OCI-LY1 (cell line): ENCODE measurements at regions not wholly inside any gene's neighbourhood (a gene's known extent, or its start where the extent isn't known, plus 50 kb on each side); places are given as distances from the start of the nearest gene placed in this dataset.

ENCODE experiments used
- H2AFZ ChIP-seq: fragments of 200-600 bp; sonication (generic), shearing (Covaris generic); 2 replicates; pipeline ENCODE4 v1.6.0; 2014; ENCODE audit warnings: antibody characterized with exemption, mild to moderate bottlenecking, low read length
- H3F3A ChIP-seq: fragments of 200-600 bp; sonication (generic), shearing (Covaris generic); 2 replicates; pipeline ENCODE4 v1.6.0; 2014; ENCODE audit warnings: mild to moderate bottlenecking, antibody characterized with exemption, low read length, moderate library complexity; ENCODE audit not compliant: insufficient read depth
- H3K27ac ChIP-seq: fragments of 200-600 bp; sonication (generic); 2 replicates; pipeline ENCODE4 v1.5.1; 2014; ENCODE audit warnings: low read length, mixed run types, mild to moderate bottlenecking, low read depth; ENCODE audit not compliant: poor library complexity, severe bottlenecking
- H3K27me3 ChIP-seq: fragments of 200-600 bp; sonication (generic); 2 replicates; pipeline ENCODE4 v1.6.0; 2014; ENCODE audit warnings: antibody characterized with exemption, mild to moderate bottlenecking, low read length, moderate library complexity; ENCODE audit not compliant: insufficient read depth
- H3K36me3 ChIP-seq: fragments of 200-600 bp; sonication (generic); 2 replicates; pipeline ENCODE4 v1.6.1; 2014; ENCODE audit warnings: mild to moderate bottlenecking, antibody characterized with exemption, low read length, moderate library complexity, mixed read lengths; ENCODE audit not compliant: insufficient read depth
- H3K4me1 ChIP-seq: fragments of 200-600 bp; sonication (generic); 2 replicates; pipeline ENCODE4 v1.5.1; 2014; ENCODE audit warnings: mild to moderate bottlenecking, low read length, moderate library complexity; ENCODE audit not compliant: insufficient read depth, severe bottlenecking
- H3K4me2 ChIP-seq: fragments of 200-600 bp; sonication (generic), shearing (Covaris generic); 2 replicates; pipeline ENCODE4 v1.6.1; 2014; ENCODE audit warnings: low read length
- H3K4me3 ChIP-seq: fragments of 200-600 bp; sonication (generic); 2 replicates; pipeline ENCODE4 v1.5.1; 2014; ENCODE audit warnings: low read length, low read depth, mild to moderate bottlenecking, mixed read lengths; ENCODE audit not compliant: poor library complexity, severe bottlenecking
- H3K79me2 ChIP-seq: fragments of 200-600 bp; shearing (Covaris generic); 2 replicates; pipeline ENCODE4 v1.6.1; 2016; ENCODE audit warnings: mixed run types, low read length, mixed read lengths; ENCODE audit not compliant: insufficient read depth
- H3K9ac ChIP-seq: fragments of 200-600 bp; sonication (generic), shearing (Covaris generic); 2 replicates; pipeline ENCODE4 v1.6.1; 2014; ENCODE audit warnings: mild to moderate bottlenecking, low read length, mixed read lengths
- H3K9me2 ChIP-seq: fragments of 200-600 bp; sonication (generic), shearing (Covaris generic); 2 replicates; pipeline ENCODE4 v1.6.1; 2014; ENCODE audit warnings: low read depth, mild to moderate bottlenecking, low read length, mixed read lengths
- H3K9me3 ChIP-seq: fragments of 200-600 bp; shearing (Covaris generic); 2 replicates; pipeline ENCODE4 v1.6.1; 2014; ENCODE audit warnings: low read length, mixed read lengths
- H4K20me1 ChIP-seq: fragments of 200-600 bp; sonication (generic), shearing (Covaris generic); 2 replicates; pipeline ENCODE4 v1.6.0; 2016; ENCODE audit warnings: mild to moderate bottlenecking, low read length; ENCODE audit not compliant: insufficient read depth
- EZH2 ChIP-seq: fragments of 200-600 bp; sonication (generic), shearing (Covaris generic); IDR thresholded peaks from 2 replicates; pipeline ENCODE4 v1.8.0; 2017; ENCODE audit warnings: borderline replicate concordance, mixed run types, mild to moderate bottlenecking, antibody characterized with exemption, low read length, moderate library complexity, mixed read lengths
- TF ChIP-seq, protein P1 (sequence below): fragments of 200-600 bp; sonication (generic), shearing (Covaris generic); IDR thresholded peaks from 2 replicates; pipeline ENCODE4 v1.5.1; 2017; ENCODE audit warnings: mild to moderate bottlenecking, antibody characterized with exemption, low read length, moderate library complexity, mixed read lengths

DNA sequence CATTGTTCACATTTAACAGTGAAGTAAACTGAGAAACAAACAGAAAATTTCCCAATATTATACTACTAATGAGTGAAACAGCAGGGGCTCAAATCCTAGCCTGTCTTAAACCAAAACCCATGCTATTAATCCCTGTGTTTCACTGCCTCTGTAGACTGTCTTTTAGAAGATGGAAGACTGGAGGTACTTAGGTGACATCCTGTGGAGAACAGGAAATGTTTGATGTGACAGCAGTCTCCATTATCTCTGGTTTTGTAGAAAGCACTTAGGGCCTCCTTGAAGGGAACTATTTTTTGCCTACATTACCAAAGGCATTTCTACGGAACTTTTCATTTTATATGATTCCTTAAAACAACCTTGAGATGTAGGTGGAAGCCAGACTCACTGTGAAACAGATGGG, 288.1 kb upstream of the SORL1-AS1 start:
- Histone ChIP-seq H2AFZ (no peak overlapping the region), H3K4me1 (no peaks in the 10 kb centered on the region), H3F3A (no peaks in the 10 kb centered on the region), H3K79me2 (no peaks in the 10 kb centered on the region), H3K27me3 (no peaks in the 10 kb centered on the region), H3K9me2 (no peaks in the 10 kb centered on the region), H4K20me1 (no peaks in the 10 kb centered on the region), H3K9me3 (no peaks in the 10 kb centered on the region), H3K4me2 (no peak overlapping the region), H3K9ac (no peak overlapping the region), H3K36me3 (no peaks in the 10 kb centered on the region), H3K4me3 (no peak overlapping the region), H3K27ac (no peak overlapping the region)
- TF ChIP-seq, protein P1, sequence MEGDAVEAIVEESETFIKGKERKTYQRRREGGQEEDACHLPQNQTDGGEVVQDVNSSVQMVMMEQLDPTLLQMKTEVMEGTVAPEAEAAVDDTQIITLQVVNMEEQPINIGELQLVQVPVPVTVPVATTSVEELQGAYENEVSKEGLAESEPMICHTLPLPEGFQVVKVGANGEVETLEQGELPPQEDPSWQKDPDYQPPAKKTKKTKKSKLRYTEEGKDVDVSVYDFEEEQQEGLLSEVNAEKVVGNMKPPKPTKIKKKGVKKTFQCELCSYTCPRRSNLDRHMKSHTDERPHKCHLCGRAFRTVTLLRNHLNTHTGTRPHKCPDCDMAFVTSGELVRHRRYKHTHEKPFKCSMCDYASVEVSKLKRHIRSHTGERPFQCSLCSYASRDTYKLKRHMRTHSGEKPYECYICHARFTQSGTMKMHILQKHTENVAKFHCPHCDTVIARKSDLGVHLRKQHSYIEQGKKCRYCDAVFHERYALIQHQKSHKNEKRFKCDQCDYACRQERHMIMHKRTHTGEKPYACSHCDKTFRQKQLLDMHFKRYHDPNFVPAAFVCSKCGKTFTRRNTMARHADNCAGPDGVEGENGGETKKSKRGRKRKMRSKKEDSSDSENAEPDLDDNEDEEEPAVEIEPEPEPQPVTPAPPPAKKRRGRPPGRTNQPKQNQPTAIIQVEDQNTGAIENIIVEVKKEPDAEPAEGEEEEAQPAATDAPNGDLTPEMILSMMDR, result no peak
- no peak for TF ChIP-seq EZH2

DNA sequence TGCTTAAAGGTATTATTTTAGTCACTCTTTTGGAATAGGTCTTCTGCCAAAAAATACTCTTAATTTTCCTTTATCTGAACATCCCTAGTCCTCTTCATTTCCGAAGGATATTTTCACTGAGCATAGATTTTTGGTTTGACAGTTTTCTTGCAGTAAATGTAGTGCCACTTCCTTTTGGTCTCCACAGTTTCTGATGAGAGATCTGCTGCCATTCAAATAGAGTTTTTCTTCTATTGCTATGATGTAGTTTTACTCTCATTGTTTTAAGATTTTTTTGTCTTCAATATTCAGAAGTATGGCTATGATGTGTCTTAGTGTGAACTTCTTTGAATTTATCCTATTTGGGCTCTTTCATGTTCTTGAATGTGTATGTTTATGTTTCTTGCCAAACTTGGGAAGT, 281.1 kb upstream of the SORL1-AS1 start:
- Histone ChIP-seq H3K9me3 (no peaks in the 10 kb centered on the region), H3K4me3 (no peak overlapping the region), H3K27me3 (no peaks in the 10 kb centered on the region), H2AFZ (no peak overlapping the region), H3K79me2 (no peaks in the 10 kb centered on the region), H3F3A (no peaks in the 10 kb centered on the region), H3K27ac (no peak overlapping the region), H3K4me2 (no peak overlapping the region), H3K9ac (no peak overlapping the region), H4K20me1 (no peaks in the 10 kb centered on the region), H3K4me1 (no peaks in the 10 kb centered on the region), H3K9me2 (no peaks in the 10 kb centered on the region), H3K36me3 (no peaks in the 10 kb centered on the region)
- TF ChIP-seq, protein P1, result no peak
- TF ChIP-seq EZH2, result no peak

DNA sequence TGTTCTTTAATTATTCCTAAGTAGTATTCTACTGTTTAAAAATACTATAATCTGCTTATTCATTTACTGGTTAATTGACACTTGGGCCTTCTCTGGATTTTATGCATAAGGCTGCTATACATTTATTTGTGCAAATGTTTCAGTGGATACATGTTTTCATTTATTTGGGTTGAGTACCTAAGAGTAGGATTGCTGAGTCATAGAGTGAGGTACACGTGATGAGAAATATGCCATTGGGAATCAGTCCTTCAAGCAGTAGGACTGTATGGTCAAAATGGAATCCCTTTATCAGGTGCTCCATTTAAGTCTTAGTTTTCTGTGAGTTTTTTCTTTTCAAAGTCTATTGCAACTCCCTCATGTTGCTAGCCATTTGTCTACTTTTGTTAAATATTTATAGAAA, 275.2 kb upstream of the SORL1-AS1 start:
- Histone ChIP-seq H3K36me3 (no peaks in the 10 kb centered on the region), H4K20me1 (no peaks in the 10 kb centered on the region)
- TF ChIP-seq, protein P1, result no peak
- TF ChIP-seq EZH2, result no peak

More for the DNA sequence above, 275.2 kb upstream of the SORL1-AS1 start:
- no peaks in the 10 kb centered on the region for H3K79me2 ChIP-seq
- no peak overlapping the region for H3K4me2 ChIP-seq
- H3K9me2 ChIP-seq, result no peaks in the 10 kb centered on the region
- H3K4me1 ChIP-seq, result no peaks in the 10 kb centered on the region
- no peaks in the 10 kb centered on the region for H3K27me3 ChIP-seq
- H2AFZ ChIP-seq, result no peak overlapping the region
- no peak overlapping the region for H3K4me3 ChIP-seq
- H3K9ac ChIP-seq, result no peak overlapping the region
- H3K9me3 ChIP-seq, result no peaks in the 10 kb centered on the region
- H3K27ac ChIP-seq, result no peak overlapping the region
- no peaks in the 10 kb centered on the region for H3F3A ChIP-seq
